SJSA1 (cell line): ENCODE measurements at regions not wholly inside any gene's neighbourhood (a gene's known extent, or its start where the extent isn't known, plus 50 kb on each side); places are given as distances from the start of the nearest gene placed in this dataset.

Experiments
- DNase-seq, 2 experiments: peaks; one replicate each; pipeline ENCODE4 v3.0.0-alpha.2; 2015 to 2020; ENCODE audit warnings: low spot score in 2 of 2, low read depth in 1 of 2
- H3K27ac ChIP-seq: fragments of 250-450 bp; sonication (Bioruptor Pico); 2 replicates; pipeline ENCODE4 v1.5.1; 2020; ENCODE audit warnings: mild to moderate bottlenecking, moderate library complexity
- H3K27me3 ChIP-seq: fragments of 250-450 bp; sonication (Bioruptor Pico); replicated peaks from 2 replicates; pipeline ENCODE4 v1.5.1; 2020; ENCODE audit warnings: mild to moderate bottlenecking, moderate library complexity
- H3K36me3 ChIP-seq: fragments of 250-450 bp; sonication (Bioruptor Pico); 2 replicates; pipeline ENCODE4 v1.5.1; 2020; ENCODE audit warnings: mild to moderate bottlenecking
- H3K4me1 ChIP-seq: fragments of 250-450 bp; sonication (Bioruptor Pico); replicated peaks from 2 replicates; pipeline ENCODE4 v1.6.1; 2021; ENCODE audit warnings: mild to moderate bottlenecking
- H3K4me3 ChIP-seq: fragments of 250-450 bp; sonication (Bioruptor Pico); 2 replicates; pipeline ENCODE4 v1.5.1; 2020; ENCODE audit warnings: mild to moderate bottlenecking
- H3K9me3 ChIP-seq: fragments of 250-450 bp; sonication (Bioruptor Pico); replicated peaks from 2 replicates; pipeline ENCODE4 v1.5.1; 2020; ENCODE audit warnings: mild to moderate bottlenecking

DNA sequence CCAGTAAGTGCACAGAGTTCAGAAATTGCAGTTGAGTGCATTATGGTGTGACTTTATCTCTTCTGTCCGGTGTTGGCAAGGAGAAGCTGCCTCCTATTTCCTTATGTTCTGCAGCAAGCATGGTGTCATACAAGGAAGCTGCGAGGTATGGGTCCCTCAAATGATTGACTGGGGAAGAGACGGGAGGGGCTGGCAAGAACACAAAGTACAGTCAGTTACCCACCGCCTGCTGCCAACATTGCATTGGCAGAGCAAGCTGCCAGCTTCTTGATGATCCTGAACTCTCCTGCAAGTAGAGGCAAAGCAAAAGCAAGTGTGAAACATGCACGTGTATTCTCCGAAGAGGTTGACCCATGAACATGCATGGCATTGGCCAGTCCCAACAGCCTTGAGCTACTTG is 1013.6 kb downstream of the UQCRFS1 start:
- Histone ChIP-seq H3K9me3 (peaks cover 6% of the 10 kb centered on the region; the same call in 1 of the 2 replicates), H3K27me3 (no peaks in the 10 kb centered on the region), H3K4me1 (no peaks in the 10 kb centered on the region), H3K36me3 (no peaks in the 10 kb centered on the region), H3K4me3 (no peak overlapping the region), H3K27ac (no peak overlapping the region)
- DNase-seq = no peak

DNA sequence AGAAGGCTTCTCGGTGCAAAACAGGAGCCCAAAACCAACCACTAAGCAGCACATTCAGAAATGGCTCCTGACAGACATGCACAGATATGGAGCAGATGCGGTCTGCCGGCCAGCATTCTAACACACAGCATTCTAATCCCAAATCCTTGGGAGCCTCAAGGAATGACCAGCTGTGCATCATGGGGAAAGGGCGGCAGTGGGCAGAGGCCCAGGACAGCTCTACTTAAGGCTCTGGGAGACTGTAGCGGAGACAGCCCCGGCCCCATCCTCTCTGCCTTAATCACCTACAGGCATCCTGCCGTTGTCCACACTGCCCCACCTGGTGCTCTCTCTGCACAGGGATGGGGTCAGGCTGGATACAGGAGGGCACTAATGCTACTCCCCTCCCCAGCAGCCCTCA is 1016.0 kb downstream of the UQCRFS1 start:
- Histone ChIP-seq H3K9me3 (no peaks in the 10 kb centered on the region), H3K27me3 (no peaks in the 10 kb centered on the region), H3K36me3 (no peaks in the 10 kb centered on the region), H3K4me1 (no peaks in the 10 kb centered on the region), H3K4me3 (no peak overlapping the region), H3K27ac (no peak overlapping the region)
- no peak for DNase-seq

DNA sequence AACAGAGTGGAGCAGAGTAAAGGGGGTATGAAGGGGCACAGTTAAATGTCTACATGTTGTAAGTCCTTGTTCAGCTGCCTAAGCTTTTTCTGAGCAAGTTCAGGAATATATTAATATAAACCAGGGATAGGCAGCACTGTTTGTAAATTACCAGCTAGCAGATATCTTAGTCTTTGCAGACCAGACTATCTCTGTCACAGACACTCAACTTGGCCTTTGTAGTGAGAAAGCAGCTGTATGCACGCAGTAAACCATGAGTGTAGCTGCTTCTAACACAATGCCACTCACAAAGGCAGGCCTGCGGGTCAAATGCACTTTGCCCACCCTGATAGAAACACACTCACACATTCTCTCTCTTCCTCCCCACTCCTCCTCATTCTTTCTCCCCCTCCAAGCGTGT is 1016.9 kb downstream of the UQCRFS1 start:
- Histone ChIP-seq H3K4me1 (no peaks in the 10 kb centered on the region), H3K27me3 (no peaks in the 10 kb centered on the region), H3K36me3 (no peaks in the 10 kb centered on the region), H3K27ac (no peak overlapping the region), H3K4me3 (no peak overlapping the region), H3K9me3 (no peaks in the 10 kb centered on the region)
- no peak for DNase-seq

DNA sequence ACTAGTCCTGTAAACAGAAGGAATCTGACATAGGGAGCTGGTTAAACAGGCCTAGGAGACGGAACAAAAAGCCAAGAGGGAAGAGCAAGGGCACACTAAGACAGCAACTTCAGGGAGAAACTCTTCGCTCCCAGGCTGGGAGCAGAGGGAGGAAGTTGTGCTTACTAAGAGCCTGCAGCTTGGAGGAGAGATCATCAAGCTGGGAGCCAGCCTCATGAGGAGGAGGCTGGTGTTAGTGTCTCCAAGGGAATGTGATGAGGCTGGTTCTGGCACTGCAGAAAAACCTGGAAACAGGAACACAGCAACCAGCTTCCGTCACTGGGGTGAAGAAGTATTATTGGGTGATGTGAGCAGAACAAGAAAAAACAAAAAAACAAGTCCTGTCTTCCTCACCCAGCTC is 1027.3 kb downstream of the UQCRFS1 start:
- 0 out of 2 replicates have a peak, but pooled peaks cover 2% of the 10 kb centered on the region for H3K9me3 ChIP-seq

DNA sequence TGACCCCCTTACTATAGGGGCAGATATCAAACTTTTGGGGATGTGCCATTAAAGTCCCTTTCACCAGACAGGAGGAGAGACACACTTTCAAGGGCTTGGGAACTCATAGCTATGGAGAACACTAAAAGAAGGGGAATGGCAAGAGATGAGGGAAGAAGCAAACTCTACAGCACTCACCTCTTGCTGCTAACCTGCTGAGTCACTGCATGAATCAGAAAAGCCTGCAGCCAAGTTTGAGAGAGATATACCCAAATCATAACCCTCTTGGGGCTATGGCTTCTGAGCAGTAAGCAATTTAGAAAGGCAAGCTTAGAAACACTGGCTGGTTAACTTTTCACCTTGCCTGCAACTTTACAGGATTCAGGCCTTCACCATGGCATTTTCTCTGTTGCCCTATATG is 1028.0 kb downstream of the UQCRFS1 start:
- Histone ChIP-seq H3K36me3 (no peaks in the 10 kb centered on the region), H3K4me3 (no peak overlapping the region), H3K9me3 (0 out of 2 replicates have a peak, but pooled peaks cover 2% of the 10 kb centered on the region), H3K27ac (no peak overlapping the region), H3K27me3 (no peaks in the 10 kb centered on the region), H3K4me1 (no peaks in the 10 kb centered on the region)
- DNase-seq = no peak

More for the DNA sequence above, 1027.3 kb downstream of the UQCRFS1 start:
- Histone ChIP-seq H3K4me3 (no peak overlapping the region), H3K27me3 (no peaks in the 10 kb centered on the region), H3K36me3 (no peaks in the 10 kb centered on the region), H3K4me1 (no peaks in the 10 kb centered on the region), H3K27ac (no peak overlapping the region)
- no peak for DNase-seq

DNA sequence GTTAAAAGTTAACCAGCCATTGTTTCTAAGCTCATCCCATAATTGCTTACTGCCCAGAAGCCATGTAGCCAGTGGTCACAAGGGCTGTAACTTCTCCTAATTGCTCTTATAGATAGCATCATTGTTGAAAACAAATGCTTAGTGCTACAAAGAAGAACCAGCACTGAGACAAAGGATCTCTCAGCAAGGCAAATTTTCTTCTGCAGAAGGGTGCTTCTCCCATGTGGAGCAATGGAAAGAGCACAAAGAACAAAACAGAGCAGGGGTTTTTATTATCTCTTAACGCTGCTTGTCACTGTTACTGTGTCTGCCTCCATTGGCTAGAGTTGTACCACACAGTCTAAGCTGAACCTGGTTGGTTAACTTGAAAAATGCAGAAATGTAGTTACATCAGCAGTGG is 1036.8 kb downstream of the UQCRFS1 start:
- no peaks in the 10 kb centered on the region for H3K4me1 ChIP-seq
- no peak for DNase-seq
- no peaks in the 10 kb centered on the region for H3K36me3 ChIP-seq
- H3K27me3 ChIP-seq = no peaks in the 10 kb centered on the region
- no peak overlapping the region for H3K27ac ChIP-seq
- H3K9me3 ChIP-seq = peaks cover 9% of the 10 kb centered on the region; the same call in 1 of the 2 replicates
- H3K4me3 ChIP-seq = no peak overlapping the region

GRCh38 chr19:28171983-28172382 is 1041.0 kb downstream of the UQCRFS1 start:
- no peaks in the 10 kb centered on the region for H3K27me3 ChIP-seq
- no peak overlapping the region for H3K27ac ChIP-seq
- no peak overlapping the region for H3K4me3 ChIP-seq
- no peak for DNase-seq
- H3K36me3 ChIP-seq = no peaks in the 10 kb centered on the region
- no peaks in the 10 kb centered on the region for H3K4me1 ChIP-seq
- peaks cover 9% of the 10 kb centered on the region; the same call in 1 of the 2 replicates for H3K9me3 ChIP-seq

DNA sequence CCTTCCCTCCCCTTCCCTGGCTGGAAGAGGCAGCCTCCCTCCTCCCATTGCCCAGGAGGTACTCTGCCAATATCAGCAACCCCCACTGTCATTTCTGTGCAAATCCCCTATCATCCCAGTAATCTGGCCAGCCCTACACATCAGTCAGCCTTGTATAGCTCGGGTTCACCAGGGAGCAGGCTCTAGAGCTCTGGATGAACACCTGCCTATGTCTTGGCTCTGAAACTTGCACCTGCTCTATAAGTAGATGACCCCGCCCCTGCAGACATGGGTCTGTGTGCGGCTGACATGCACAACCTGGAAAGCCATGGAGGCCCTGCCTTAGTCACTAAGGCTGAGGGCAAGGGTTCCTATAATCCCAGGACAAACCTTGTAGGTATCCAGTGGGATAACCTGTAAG is 1042.9 kb downstream of the UQCRFS1 start:
- Histone ChIP-seq H3K27ac (no peak overlapping the region), H3K27me3 (no peaks in the 10 kb centered on the region), H3K9me3 (peaks cover 5% of the 10 kb centered on the region; the same call in 1 of the 2 replicates), H3K36me3 (no peaks in the 10 kb centered on the region), H3K4me1 (no peaks in the 10 kb centered on the region), H3K4me3 (no peak overlapping the region)
- no peak for DNase-seq

GRCh38 chr19:28169168-28169887 is 1043.6 kb downstream of the UQCRFS1 start:
- H3K27me3 ChIP-seq = no peaks in the 10 kb centered on the region
- no peaks in the 10 kb centered on the region for H3K4me1 ChIP-seq
- H3K27ac ChIP-seq = no peak overlapping the region
- no peak overlapping the region for H3K4me3 ChIP-seq
- H3K36me3 ChIP-seq = no peaks in the 10 kb centered on the region
- peaks cover 8% of the 10 kb centered on the region; the same call in 1 of the 2 replicates for H3K9me3 ChIP-seq
- DNase-seq = no peak

DNA sequence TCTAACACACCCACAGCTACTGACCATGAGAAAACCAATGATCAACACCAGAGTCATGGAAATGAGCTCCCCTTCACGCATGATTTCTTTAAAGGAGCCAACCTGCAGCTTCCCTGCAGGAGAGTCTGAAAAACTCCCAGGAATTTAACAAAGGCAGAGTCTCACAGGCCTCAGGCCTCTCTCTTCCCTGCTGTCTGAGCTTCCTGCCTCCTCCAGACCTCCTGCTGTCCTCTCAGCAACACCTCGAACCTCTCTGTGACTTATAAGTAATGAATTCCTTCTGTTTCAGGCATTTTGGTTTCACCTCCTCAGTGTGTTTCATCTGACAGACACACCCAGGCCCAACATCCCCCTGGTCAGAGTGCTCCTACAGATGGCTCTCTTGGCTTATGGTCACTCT is 1044.4 kb downstream of the UQCRFS1 start:
- Histone ChIP-seq H3K27ac (no peak overlapping the region), H3K4me3 (no peak overlapping the region), H3K4me1 (no peaks in the 10 kb centered on the region), H3K9me3 (peaks cover 8% of the 10 kb centered on the region; the same call in 1 of the 2 replicates), H3K27me3 (no peaks in the 10 kb centered on the region), H3K36me3 (no peaks in the 10 kb centered on the region)
- no peak for DNase-seq

GRCh38 chr19:28166025-28166424 is 1046.9 kb downstream of the UQCRFS1 start:
- H3K27ac ChIP-seq = no peak overlapping the region
- no peak for DNase-seq
- H3K36me3 ChIP-seq = no peaks in the 10 kb centered on the region
- H3K4me3 ChIP-seq = no peak overlapping the region
- H3K27me3 ChIP-seq = no peaks in the 10 kb centered on the region
- H3K4me1 ChIP-seq = no peaks in the 10 kb centered on the region
- 0 out of 2 replicates have a peak, but pooled peaks cover 3% of the 10 kb centered on the region for H3K9me3 ChIP-seq

DNA sequence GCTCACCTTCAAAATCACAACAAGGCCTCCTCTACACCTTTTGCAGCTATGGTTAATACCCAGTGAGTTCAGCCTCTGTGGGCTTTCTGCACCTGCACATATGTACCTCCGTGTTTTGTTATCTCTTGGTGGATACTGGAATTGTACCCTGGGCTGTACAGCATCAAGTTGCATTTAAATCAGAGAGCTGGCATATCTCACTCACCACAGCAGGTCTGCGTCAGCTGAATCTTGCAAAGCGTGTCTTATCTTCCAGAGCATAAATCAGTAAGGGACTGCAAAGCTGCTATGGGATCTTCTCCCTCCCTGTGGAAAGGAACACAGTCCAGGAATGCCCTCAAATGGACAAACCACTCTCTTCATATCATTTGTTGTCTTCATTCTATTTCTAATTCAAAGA is 1048.7 kb downstream of the UQCRFS1 start:
- Histone ChIP-seq H3K27ac (no peak overlapping the region), H3K4me3 (no peak overlapping the region), H3K36me3 (no peaks in the 10 kb centered on the region), H3K9me3 (0 out of 2 replicates have a peak, but pooled peaks cover 3% of the 10 kb centered on the region), H3K27me3 (no peaks in the 10 kb centered on the region), H3K4me1 (no peaks in the 10 kb centered on the region)
- no peak for DNase-seq

- Histone ChIP-seq H3K36me3 (no peaks in the 10 kb centered on the region), H3K4me3 (no peak overlapping the region), H3K4me1 (no peaks in the 10 kb centered on the region), H3K9me3 (no peaks in the 10 kb centered on the region), H3K27me3 (no peaks in the 10 kb centered on the region), H3K27ac (no peak overlapping the region)
- DNase-seq = no peak
Measured at GRCh38 chr19:28159065-28159464, 1053.9 kb downstream of the UQCRFS1 start.

DNA sequence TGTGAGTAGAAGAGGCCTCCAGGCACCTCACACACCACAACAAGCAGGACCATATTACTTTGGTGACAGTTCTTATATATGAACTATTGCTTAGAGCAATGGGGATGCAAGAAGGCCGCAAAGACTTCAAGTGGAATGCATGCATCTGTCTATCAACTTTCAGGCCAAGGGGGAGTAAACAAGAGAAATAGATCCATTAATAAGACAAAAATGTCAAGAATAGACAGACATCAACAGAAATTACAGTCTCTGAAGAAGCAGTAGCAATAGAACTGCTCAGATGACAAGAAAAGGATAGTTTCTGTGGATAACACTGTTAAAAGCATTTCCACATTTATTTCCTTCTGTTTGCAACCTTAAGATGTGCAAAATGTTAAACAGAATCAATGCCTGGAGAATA is 1057.7 kb downstream of the UQCRFS1 start:
- Histone ChIP-seq H3K36me3 (no peaks in the 10 kb centered on the region), H3K4me1 (no peaks in the 10 kb centered on the region), H3K27me3 (no peaks in the 10 kb centered on the region), H3K4me3 (no peak overlapping the region), H3K27ac (no peak overlapping the region), H3K9me3 (no peaks in the 10 kb centered on the region)
- DNase-seq = no peak

- H3K4me3 ChIP-seq = no peak overlapping the region
- H3K36me3 ChIP-seq = no peaks in the 10 kb centered on the region
- DNase-seq = no peak
- H3K27me3 ChIP-seq = no peaks in the 10 kb centered on the region
- no peak overlapping the region for H3K27ac ChIP-seq
- no peaks in the 10 kb centered on the region for H3K9me3 ChIP-seq
- H3K4me1 ChIP-seq = no peaks in the 10 kb centered on the region
Measured at GRCh38 chr19:28154077-28154476, 1058.9 kb downstream of the UQCRFS1 start.
